Nephron (organoid): ENCODE measurements at regions not wholly inside any gene's neighbourhood (a gene's known extent, or its start where the extent isn't known, plus 50 kb on each side); places are given as distances from the start of the nearest gene placed in this dataset.

ENCODE experiments used
- H3K27ac Mint-ChIP-seq, 3 experiments: 2 replicates each; pipeline ENCODE4 v1.8.0; 2020; ENCODE audit warnings: mixed read lengths in 3 of 3, mild to moderate bottlenecking in 2 of 3, moderate library complexity in 1 of 3
- H3K27me3 Mint-ChIP-seq: 2 replicates; pipeline ENCODE4 v1.8.0; 2021; ENCODE audit warnings: low read depth, mild to moderate bottlenecking, moderate library complexity, mixed read lengths
- H3K36me3 Mint-ChIP-seq: 2 replicates; pipeline ENCODE4 v1.8.0; 2020; ENCODE audit warnings: low read depth, mixed read lengths
- H3K4me1 Mint-ChIP-seq: 2 replicates; pipeline ENCODE4 v1.8.0; 2020; ENCODE audit warnings: mixed read lengths
- H3K4me3 Mint-ChIP-seq, 3 experiments: 2 replicates each; pipeline ENCODE4 v1.8.0; 2020; ENCODE audit warnings: mild to moderate bottlenecking in 3 of 3, mixed read lengths in 3 of 3, moderate library complexity in 2 of 3
- H3K9me3 Mint-ChIP-seq: 2 replicates; pipeline ENCODE4 v1.8.0; 2020; ENCODE audit warnings: mixed read lengths
- CTCF ChIP-seq, 3 experiments: fragments of 200-600 bp; sonication (generic); IDR thresholded peaks; one replicate each; pipeline ENCODE4 v1.5.0; 2021; ENCODE audit warnings: antibody characterized with exemption in 3 of 3; ENCODE audit not compliant: unreplicated experiment in 3 of 3

- no peaks in the 10 kb centered on the region for H3K4me1 Mint-ChIP-seq
- peaks cover 17% of the 10 kb centered on the region for H3K27me3 Mint-ChIP-seq
- H3K4me3 Mint-ChIP-seq, result no peak overlapping the region
- no peaks in the 10 kb centered on the region for H3K9me3 Mint-ChIP-seq
- no peak for TF ChIP-seq CTCF (IDR thresholded peaks at IDR 0.05; ENCODE audit: unreplicated experiment in 3 of 3)
- no peaks in the 10 kb centered on the region for H3K36me3 Mint-ChIP-seq
- no peak overlapping the region for H3K27ac Mint-ChIP-seq
Observed at GRCh38 chr2:133940134-133940533, 313.7 kb upstream of the MGAT5 start.

DNA sequence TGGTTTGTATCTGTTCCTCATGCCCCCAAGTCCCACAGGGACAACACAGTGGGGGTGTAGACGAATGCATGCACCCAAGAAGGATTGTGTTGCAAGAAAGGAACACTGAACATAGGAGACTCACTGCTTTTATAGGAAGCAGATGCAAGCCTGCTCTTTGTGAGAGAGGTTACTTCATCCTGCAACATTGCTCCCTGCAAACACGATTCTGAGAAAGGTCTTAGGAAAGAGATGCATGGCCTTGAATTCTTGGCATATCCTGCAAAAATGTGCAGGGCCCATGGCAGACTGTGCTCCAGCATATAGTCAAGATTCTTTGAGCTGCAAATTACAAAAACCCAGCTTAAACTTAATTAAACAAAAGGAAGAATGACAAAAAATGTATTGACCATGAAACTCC lies 312.2 kb upstream of the MGAT5 start:
- TF ChIP-seq CTCF (IDR thresholded peaks at IDR 0.05; ENCODE audit: unreplicated experiment in 3 of 3), result no peak
- Mint-ChIP-seq H3K36me3 (no peaks in the 10 kb centered on the region), H3K27ac (no peak overlapping the region), H3K4me1 (no peaks in the 10 kb centered on the region), H3K4me3 (no peak overlapping the region), H3K27me3 (peaks cover 17% of the 10 kb centered on the region), H3K9me3 (no peaks in the 10 kb centered on the region)

DNA sequence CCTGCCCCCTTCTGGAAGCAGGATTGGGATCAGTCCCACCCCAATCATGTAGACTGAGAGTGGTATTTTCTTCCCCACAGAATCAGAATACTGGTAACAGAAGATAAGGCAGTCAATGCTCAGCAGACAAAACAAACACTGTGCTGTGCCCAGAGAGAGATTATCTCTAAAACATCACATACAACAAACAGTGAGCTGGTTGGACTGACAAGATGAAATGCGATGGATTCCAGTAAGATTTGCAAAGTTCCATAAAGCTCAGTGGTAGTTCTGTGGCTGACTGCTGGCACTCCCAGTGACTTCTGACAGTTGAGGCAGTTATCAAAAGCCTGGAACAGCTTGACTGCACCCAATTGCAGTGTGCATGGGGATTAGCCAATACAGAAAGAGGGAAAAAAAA lies 311.5 kb upstream of the MGAT5 start:
- Mint-ChIP-seq H3K27ac (no peak overlapping the region), H3K9me3 (no peaks in the 10 kb centered on the region), H3K36me3 (no peaks in the 10 kb centered on the region), H3K27me3 (peaks cover 17% of the 10 kb centered on the region), H3K4me3 (no peak overlapping the region), H3K4me1 (no peaks in the 10 kb centered on the region)
- no peak for TF ChIP-seq CTCF (IDR thresholded peaks at IDR 0.05; ENCODE audit: unreplicated experiment in 3 of 3)

DNA sequence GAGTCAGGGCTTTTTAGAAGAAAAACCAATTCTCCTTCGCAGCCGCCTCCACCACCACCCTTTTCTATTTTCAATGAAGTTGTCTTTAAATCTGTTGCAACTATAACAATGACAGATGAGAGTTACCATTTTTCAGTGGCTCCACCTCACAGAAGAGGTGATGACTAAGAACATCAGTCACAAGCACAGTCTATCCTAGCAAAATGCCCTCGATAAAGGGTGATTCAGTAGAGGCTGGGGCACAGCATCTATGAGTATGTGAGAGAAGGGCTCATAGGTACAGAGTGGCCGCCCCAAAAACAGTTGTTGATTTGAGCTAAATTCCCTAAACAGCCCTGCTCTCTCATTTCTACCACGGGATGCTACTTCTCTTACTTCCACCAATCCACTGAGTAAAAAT lies 310.8 kb upstream of the MGAT5 start:
- Mint-ChIP-seq H3K27me3 (peaks cover 17% of the 10 kb centered on the region), H3K36me3 (no peaks in the 10 kb centered on the region), H3K4me1 (no peaks in the 10 kb centered on the region), H3K27ac (no peak overlapping the region), H3K4me3 (no peak overlapping the region), H3K9me3 (no peaks in the 10 kb centered on the region)
- TF ChIP-seq CTCF (IDR thresholded peaks at IDR 0.05; ENCODE audit: unreplicated experiment in 3 of 3), result no peak

GRCh38 chr2:133945089-133945488 lies 308.8 kb upstream of the MGAT5 start:
- no peaks in the 10 kb centered on the region for H3K9me3 Mint-ChIP-seq
- H3K27me3 Mint-ChIP-seq, result peaks cover 17% of the 10 kb centered on the region
- H3K27ac Mint-ChIP-seq, result no peak overlapping the region
- H3K4me1 Mint-ChIP-seq, result no peaks in the 10 kb centered on the region
- TF ChIP-seq CTCF (IDR thresholded peaks at IDR 0.05; ENCODE audit: unreplicated experiment in 3 of 3), result no peak
- no peaks in the 10 kb centered on the region for H3K36me3 Mint-ChIP-seq
- H3K4me3 Mint-ChIP-seq, result no peak overlapping the region

- H3K4me3 Mint-ChIP-seq, result no peak overlapping the region
- no peaks in the 10 kb centered on the region for H3K36me3 Mint-ChIP-seq
- no peak overlapping the region for H3K27ac Mint-ChIP-seq
- no peak for TF ChIP-seq CTCF (IDR thresholded peaks at IDR 0.05; ENCODE audit: unreplicated experiment in 3 of 3)
- H3K4me1 Mint-ChIP-seq, result no peaks in the 10 kb centered on the region
- H3K27me3 Mint-ChIP-seq, result peaks cover 18% of the 10 kb centered on the region
- no peaks in the 10 kb centered on the region for H3K9me3 Mint-ChIP-seq
Observed at GRCh38 chr2:133947057-133947456, 306.8 kb upstream of the MGAT5 start.
